Tibial nerve (tissue), 4 donors: ENCODE measurements at regions not wholly inside any gene's neighbourhood (a gene's known extent, or its start where the extent isn't known, plus 50 kb on each side); places are given as distances from the start of the nearest gene placed in this dataset.
"Not testable (repeated sequence)": the region's sequence is repeated elsewhere in the genome, so short reads cannot be mapped to it uniquely, and the experiment has no call there.

Experiments
- CTCF ChIP-seq, 5 experiments: fragments of 200-600 bp in 3 of 5; fragments of 450-650 bp in 2 of 5; sonication (generic) in 3 of 5; IDR thresholded peaks; one replicate each; pipeline ENCODE4 v1.5.1; 2016 to 2019; ENCODE audit warnings: antibody characterized with exemption in 5 of 5, mild to moderate bottlenecking in 3 of 5, moderate library complexity in 2 of 5
- EP300 ChIP-seq, 2 donors: sonication (generic); formaldehyde crosslinking; IDR thresholded peaks; one replicate each; pipeline ENCODE4 v1.6.1; 2017; ENCODE audit warnings: antibody characterized with exemption in 2 of 2, mild to moderate bottlenecking in 1 of 2
- POLR2A ChIP-seq, 2 donors: fragments of 450-650 bp; IDR thresholded peaks; one replicate each; pipeline ENCODE4 v1.6.1; 2017; ENCODE audit warnings: antibody characterized with exemption in 2 of 2, mild to moderate bottlenecking in 2 of 2, moderate library complexity in 2 of 2

- not testable (repeated sequence) for TF ChIP-seq EP300, CTCF, POLR2A (IDR thresholded peaks at IDR 0.05)
These were observed 107.2 kb downstream of the TMEM121 start for GRCh38 chr14:105633596-105633995.
